ENCODE measurements at regions not wholly inside any gene's neighbourhood (a gene's known extent, or its start where the extent isn't known, plus 50 kb on each side); places are given as distances from the start of the nearest gene placed in this dataset.

DNA sequence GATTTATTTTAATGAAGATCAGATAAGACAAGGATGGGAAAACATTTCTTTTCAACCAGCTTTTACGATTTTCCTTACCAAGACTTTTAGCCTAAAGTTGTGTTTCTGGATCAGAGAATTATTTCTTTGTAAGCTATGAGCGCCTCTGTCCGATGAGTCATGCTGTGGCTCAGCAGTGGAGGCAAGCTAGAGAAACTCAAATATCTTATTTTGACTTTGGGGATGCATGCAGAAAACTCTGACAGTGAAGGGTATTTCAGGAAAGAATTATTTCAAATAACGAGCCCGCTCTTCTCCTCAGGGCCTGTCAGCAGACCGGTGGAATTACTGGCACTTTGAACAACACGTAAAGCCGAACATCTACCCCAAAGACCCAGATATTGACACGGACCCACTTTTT, 77.9 kb upstream of the OR5AK2 start:
- no peak for FAIRE-seq
- no peak for DNase-seq (ENCODE audit: insufficient read length, low spot score)
- no peak for TF ChIP-seq CTCF (IDR thresholded peaks at IDR 0.05; ENCODE audit: insufficient read depth, missing control alignments)

- TF ChIP-seq CTCF (IDR thresholded peaks at IDR 0.05; ENCODE audit: insufficient read depth, missing control alignments) = no peak
- DNase-seq (ENCODE audit: insufficient read length, low spot score) = no peak
- FAIRE-seq = no peak
Measured at GRCh38 chr11:56910046-56910773, 78.5 kb upstream of the OR5AK2 start.

GRCh38 chr11:56909563-56909962, 79.2 kb upstream of the OR5AK2 start:
- FAIRE-seq (no peak), DNase-seq (ENCODE audit: insufficient read length, low spot score) (no peak)
- no peak for TF ChIP-seq CTCF (IDR thresholded peaks at IDR 0.05; ENCODE audit: insufficient read depth, missing control alignments)

GRCh38 chr11:56909080-56909479, 79.6 kb upstream of the OR5AK2 start:
- DNase-seq (ENCODE audit: insufficient read length, low spot score) (no peak), FAIRE-seq (no peak)
- no peak for TF ChIP-seq CTCF (IDR thresholded peaks at IDR 0.05; ENCODE audit: insufficient read depth, missing control alignments)

DNA sequence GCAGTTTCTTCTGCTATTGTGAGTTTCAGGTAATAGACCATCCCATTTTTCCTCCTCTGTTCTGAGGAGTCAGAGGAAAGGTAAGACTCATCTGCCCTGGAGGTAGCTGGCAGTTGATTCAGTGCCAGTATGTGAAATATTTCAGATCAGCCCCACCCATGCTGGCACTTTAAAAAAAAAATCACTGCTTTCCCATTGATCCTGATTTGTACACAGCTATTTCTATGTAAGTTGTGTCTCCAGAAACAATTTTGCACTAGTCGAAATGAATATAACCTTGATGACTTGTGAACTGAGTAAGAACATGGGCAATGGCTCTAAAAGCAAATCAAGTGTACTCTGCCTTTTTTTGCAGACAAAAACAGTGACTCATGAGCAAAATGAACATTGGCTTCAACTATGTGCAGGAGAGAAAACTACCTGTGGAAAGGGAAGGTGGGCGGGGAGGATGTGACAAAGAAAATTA, 82.0 kb upstream of the OR5AK2 start:
- TF ChIP-seq CTCF (IDR thresholded peaks at IDR 0.05; ENCODE audit: insufficient read depth, missing control alignments) = no peak
- DNase-seq (ENCODE audit: insufficient read length, low spot score) (no peak), FAIRE-seq (no peak)

DNA sequence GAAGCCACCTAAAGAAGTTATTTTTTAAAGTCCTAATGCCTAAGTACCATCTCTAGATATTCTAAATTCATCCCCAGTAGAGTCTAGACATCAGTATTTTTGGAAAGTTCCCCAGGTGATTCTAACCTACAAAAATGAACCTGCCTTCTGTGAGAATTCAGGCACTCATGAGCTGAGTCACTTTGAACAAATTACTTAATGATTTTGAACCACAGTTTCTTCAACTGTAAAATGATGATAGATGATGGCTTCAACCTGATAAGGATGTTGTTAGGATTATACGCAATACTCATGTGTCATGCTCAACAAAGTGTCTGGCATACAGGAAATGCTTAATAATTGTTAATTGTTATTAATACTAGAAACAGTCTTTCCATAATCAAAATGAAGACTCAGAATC, 82.8 kb upstream of the OR5AK2 start:
- no peak for TF ChIP-seq CTCF (IDR thresholded peaks at IDR 0.05; ENCODE audit: insufficient read depth, missing control alignments)
- FAIRE-seq (no peak), DNase-seq (ENCODE audit: insufficient read length, low spot score) (no peak)

DNA sequence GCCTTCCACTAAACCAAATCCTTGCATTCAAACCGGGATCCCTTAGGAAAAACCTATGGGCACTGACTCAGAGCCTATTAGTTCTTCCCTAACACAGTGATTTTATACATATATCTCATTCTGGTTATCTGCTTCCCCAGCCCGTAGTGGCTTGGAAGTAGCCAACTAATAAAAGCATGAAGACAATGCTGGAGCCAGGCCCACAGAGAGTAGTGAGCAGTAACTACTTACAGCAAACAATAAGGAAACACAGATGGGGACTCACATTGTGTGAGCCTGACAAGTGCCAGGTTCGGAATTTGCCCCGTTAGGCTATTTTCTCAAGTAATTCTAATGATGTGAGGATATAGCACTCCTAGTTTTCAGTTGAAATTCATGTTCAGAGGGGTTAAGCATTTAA, 83.3 kb upstream of the OR5AK2 start:
- FAIRE-seq (no peak), DNase-seq (ENCODE audit: insufficient read length, low spot score) (no peak)
- no peak for TF ChIP-seq CTCF (IDR thresholded peaks at IDR 0.05; ENCODE audit: insufficient read depth, missing control alignments)
